A204.1 (cell line): ENCODE measurements at regions not wholly inside any gene's neighbourhood (a gene's known extent, or its start where the extent isn't known, plus 50 kb on each side); places are given as distances from the start of the nearest gene placed in this dataset.

Experiments used
- FAIRE-seq: peaks from 2 replicates; lab custom pipeline; 2012; peaks lifted over from hg19 to GRCh38; lab: Jason Lieb, UNC

GRCh38 chr10:111996103-111996502, 187.5 kb downstream of the GPAM start:
- no peak for FAIRE-seq

DNA sequence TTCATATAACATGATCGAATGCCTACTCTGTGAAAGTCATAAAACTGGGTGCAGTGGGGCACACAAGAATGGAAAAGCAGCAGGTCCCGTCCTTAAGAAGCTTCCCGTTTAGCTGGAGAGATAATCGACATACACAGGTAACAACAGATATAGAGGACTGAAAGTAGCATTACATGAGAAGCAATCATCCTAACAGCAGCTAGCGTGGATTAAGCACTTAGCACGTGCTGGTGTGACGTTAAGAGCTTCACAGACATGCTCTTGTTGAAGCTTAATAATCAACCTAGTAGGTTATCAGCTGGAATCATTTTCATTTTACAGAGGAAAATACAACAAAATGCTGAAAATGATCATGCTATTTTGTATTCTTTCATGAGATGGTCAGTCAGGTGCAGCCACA, 184.8 kb downstream of the GPAM start:
- FAIRE-seq: no peak

DNA sequence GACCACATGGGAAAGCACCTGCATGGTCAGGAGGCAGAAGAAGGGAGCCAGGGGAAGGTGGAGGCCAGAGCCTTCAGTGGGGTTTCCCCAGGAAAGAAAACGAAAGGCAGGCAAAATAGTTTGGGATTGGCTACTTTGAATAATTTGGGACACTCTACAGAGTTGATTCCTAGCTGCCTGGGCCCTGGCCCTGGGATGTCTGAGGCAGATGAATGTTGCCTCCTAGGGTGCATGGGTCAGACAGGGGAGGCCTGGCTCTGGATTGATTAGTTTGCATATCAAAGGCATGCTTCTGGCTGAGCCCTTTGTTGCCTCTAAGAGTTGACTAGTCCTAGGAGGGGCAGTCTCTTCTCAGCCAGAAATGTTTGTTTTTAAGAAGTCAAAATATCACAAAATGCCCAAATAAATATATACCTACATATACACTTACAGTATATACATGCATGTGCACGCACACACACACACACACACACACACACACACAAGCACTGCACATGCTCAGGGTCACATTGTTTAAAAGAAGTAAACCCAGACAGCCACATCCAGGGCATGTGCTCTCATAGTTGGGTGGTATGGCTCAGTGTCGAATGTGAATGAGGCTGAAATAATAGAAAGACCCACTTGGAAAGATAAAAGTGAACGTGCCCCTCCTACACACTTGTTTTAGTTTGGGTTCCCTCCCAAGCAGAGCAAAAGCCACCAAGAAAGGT, 184.2 kb downstream of the GPAM start:
- no peak for FAIRE-seq

DNA sequence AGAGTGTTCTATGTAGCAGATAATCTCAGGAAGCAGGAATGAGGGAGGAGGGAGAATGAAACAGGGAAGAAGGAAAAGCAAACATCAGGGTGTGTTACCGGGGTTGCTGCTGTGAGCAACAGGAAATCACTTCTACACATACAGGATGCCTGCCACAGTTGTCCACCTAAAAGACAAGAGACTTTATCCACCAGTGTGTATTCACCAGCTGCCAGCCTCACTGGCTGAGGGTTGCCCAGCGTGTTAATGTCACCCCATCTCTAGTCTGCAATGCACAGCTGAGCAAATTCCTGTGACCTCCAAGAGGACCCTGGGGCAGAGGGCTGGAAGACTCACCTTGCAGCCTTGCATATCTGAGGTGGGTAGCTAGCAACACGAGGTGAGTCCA, 183.7 kb downstream of the GPAM start:
- no peak for FAIRE-seq

GRCh38 chr10:112000466-112000865, 183.1 kb downstream of the GPAM start:
- FAIRE-seq: no peak

GRCh38 chr10:112002206-112002605, 181.4 kb downstream of the GPAM start:
- FAIRE-seq: no peak

GRCh38 chr10:112004075-112004474, 179.5 kb downstream of the GPAM start:
- FAIRE-seq: no peak

DNA sequence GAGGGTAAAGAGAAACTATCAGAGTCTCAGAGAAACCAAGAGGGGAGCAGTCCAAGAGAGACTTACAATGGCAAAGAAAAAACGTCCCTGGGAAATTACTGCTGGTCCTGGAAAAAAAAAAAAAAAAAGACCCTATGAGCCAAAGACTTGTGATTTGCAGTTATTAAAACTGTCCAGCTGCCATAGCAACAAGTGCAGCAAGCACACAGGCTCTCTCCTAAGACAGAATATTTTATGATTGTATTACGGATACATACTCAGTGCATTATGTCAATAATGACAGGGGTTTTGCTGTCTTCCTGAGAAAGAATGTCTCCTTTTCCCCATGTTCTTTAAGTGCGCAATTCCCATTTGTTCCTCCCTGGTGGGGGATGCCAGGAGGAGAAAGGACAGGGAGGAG, 178.5 kb downstream of the GPAM start:
- FAIRE-seq: no peak

- FAIRE-seq: no peak
These were observed 177.2 kb downstream of the GPAM start for GRCh38 chr10:112006407-112006806.

- no peak for FAIRE-seq
These were observed 176.7 kb downstream of the GPAM start for GRCh38 chr10:112006831-112007230.

GRCh38 chr10:112022196-112022595, 161.4 kb downstream of the GPAM start:
- no peak for FAIRE-seq

- FAIRE-seq: no peak
These were observed 159.5 kb downstream of the GPAM start for GRCh38 chr10:112024079-112024478.

DNA sequence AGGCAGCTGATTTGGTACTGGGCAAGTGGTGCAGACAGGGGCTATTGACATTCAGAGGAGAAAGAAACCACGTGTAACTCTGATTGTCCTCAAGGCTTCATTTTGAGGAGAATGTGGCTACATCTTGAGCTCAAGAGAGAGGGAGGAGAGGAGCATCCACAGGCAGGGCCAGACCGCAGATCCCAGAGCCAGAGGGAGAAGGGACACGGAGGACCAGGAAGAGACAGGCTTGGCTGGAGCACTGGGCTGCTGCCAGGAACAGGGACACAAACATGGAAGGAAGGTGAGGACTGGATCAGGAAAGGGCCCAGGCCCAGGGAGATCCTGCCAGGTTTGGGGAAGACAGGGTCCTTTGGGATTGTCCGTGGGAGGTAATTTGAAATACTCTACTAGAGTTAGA, 158.3 kb downstream of the GPAM start:
- no peak for FAIRE-seq

GRCh38 chr10:112026438-112026837, 157.1 kb downstream of the GPAM start:
- no peak for FAIRE-seq

GRCh38 chr10:112027731-112028280, 155.8 kb downstream of the GPAM start:
- no peak for FAIRE-seq

GRCh38 chr10:112030431-112030830, 153.1 kb downstream of the GPAM start:
- no peak for FAIRE-seq

- FAIRE-seq: no peak
These were observed 143.7 kb downstream of the GPAM start for GRCh38 chr10:112039823-112040222.

- FAIRE-seq: no peak
These were observed 142.9 kb downstream of the GPAM start for GRCh38 chr10:112040696-112041095.

GRCh38 chr10:112045938-112046337, 137.6 kb downstream of the GPAM start:
- no peak for FAIRE-seq

- no peak for FAIRE-seq
These were observed 135.9 kb downstream of the GPAM start for GRCh38 chr10:112047674-112048073.

GRCh38 chr10:112052166-112052565, 131.4 kb downstream of the GPAM start:
- FAIRE-seq: no peak

- FAIRE-seq: no peak
These were observed 129.7 kb downstream of the GPAM start for GRCh38 chr10:112053895-112054294.

DNA sequence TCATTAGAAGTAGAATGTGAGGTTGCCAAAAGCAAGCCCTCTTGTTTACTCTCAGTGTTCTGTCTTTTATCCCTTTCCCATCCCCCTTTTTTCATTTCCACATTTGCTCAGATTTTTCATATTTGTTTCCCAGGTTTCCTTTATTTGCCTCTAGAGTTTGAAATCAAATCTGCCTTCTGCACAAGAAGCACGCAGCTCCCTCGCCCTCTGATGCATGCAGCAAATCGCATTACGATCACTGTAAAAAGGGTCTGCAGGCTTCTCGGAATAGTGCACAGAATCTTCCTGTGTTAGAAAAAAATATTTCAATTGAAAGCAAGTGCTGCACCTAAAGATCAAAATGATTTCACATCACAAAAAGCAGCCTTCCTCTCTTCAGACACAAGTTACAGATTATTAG, 129.0 kb downstream of the GPAM start:
- FAIRE-seq: no peak

DNA sequence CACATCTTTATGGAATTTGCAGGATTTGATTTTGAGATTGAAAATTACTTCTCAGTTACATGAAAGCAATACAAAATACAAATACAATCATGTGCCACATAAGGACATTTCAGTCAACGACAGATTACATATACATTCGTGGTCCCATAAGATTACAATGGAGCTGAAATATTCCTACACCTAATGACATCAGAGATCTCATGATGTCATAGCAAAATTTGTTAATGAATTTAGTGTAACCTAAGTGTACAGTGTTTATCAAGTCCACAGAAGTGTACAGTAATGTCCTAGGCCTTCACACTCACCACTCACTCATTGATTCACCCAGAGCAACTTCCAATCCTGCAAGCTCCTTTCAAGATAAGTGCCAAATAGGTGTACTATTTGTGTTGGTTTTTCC, 126.5 kb downstream of the GPAM start:
- no peak for FAIRE-seq

DNA sequence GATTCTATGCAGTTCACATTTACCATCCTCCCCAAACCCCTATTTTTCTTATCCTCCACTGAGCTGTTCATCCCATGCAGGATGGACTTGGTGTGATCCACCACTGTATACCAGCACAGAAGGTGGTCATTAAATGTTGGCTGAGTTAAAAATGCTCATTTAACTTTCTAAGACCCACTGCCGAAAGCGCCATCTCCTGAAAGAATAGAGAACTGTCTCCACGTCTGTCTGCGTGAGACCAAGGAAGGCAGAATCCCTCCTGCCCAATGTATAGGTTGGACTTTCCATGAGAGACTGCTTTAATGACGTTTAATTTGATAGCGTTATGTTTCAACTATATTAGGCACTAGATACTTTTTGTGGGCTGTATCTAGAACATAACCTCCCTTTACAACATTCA, 124.3 kb downstream of the GPAM start:
- FAIRE-seq: no peak
